ENCODE measurements at regions not wholly inside any gene's neighbourhood (a gene's known extent, or its start where the extent isn't known, plus 50 kb on each side); places are given as distances from the start of the nearest gene placed in this dataset.

DNA sequence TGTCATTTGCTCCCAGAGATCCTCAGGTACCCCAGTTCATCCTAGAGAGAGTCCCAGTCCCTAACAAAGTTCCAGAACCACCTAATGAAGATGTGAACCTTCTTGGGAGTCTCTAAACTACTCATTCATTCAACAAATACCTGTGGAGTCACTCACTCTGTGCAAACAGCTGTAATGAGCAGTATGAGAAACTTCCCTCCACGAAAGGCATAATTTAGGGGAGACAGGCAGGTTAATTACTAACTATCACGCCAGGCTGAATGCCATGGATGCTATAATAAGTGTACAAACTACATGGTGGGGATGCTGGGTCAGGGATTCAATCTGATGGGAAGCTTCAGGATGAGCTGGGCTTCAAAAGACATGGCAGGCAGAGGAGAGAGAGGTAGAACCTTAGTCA, 70.1 kb upstream of the AFDN start:
- Mint-ChIP-seq H3K4me3 (no peak overlapping the region), H3K9me3 (no peaks in the 10 kb centered on the region), H3K27me3 (ENCODE audit: low read depth) (peaks cover 72% of the 10 kb centered on the region), H3K27ac (ENCODE audit: unreplicated experiment) (no peak overlapping the region), H3K4me1 (peaks cover 25% of the 10 kb centered on the region), H3K36me3 (ENCODE audit: low read depth) (no peaks in the 10 kb centered on the region)
- TF ChIP-seq, protein P1, sequence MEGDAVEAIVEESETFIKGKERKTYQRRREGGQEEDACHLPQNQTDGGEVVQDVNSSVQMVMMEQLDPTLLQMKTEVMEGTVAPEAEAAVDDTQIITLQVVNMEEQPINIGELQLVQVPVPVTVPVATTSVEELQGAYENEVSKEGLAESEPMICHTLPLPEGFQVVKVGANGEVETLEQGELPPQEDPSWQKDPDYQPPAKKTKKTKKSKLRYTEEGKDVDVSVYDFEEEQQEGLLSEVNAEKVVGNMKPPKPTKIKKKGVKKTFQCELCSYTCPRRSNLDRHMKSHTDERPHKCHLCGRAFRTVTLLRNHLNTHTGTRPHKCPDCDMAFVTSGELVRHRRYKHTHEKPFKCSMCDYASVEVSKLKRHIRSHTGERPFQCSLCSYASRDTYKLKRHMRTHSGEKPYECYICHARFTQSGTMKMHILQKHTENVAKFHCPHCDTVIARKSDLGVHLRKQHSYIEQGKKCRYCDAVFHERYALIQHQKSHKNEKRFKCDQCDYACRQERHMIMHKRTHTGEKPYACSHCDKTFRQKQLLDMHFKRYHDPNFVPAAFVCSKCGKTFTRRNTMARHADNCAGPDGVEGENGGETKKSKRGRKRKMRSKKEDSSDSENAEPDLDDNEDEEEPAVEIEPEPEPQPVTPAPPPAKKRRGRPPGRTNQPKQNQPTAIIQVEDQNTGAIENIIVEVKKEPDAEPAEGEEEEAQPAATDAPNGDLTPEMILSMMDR (conservative IDR thresholded peaks at IDR 0.05): no peak
- DNase-seq (ENCODE audit: low read depth, low spot score): no peak

DNA sequence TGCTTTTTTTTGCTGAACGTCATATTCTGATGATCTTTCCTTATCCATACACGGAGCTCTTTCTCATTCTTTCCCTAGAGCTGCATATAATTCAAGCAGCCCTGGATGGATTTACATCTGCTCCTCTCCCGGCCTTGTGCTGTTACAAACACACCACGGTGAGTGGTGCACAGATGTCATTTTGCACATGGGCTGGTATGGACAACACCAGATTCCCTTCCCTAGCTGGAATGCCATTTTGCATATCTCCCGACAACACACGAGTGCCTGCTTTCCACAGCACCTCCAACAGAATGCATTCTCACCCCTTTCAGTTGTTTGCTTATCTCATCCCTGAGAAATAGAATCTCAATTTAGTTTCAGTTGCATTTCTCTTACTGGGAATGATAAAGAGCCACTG, 69.5 kb upstream of the AFDN start:
- no peaks in the 10 kb centered on the region for H3K9me3 Mint-ChIP-seq
- TF ChIP-seq, protein P1 (conservative IDR thresholded peaks at IDR 0.05): no peak
- H3K27ac Mint-ChIP-seq (ENCODE audit: unreplicated experiment): no peak overlapping the region
- H3K27me3 Mint-ChIP-seq (ENCODE audit: low read depth): peaks cover 68% of the 10 kb centered on the region
- no peak overlapping the region for H3K4me3 Mint-ChIP-seq
- no peaks in the 10 kb centered on the region for H3K36me3 Mint-ChIP-seq (ENCODE audit: low read depth)
- peaks cover 31% of the 10 kb centered on the region for H3K4me1 Mint-ChIP-seq
- no peak for DNase-seq (ENCODE audit: low read depth, low spot score)

DNA sequence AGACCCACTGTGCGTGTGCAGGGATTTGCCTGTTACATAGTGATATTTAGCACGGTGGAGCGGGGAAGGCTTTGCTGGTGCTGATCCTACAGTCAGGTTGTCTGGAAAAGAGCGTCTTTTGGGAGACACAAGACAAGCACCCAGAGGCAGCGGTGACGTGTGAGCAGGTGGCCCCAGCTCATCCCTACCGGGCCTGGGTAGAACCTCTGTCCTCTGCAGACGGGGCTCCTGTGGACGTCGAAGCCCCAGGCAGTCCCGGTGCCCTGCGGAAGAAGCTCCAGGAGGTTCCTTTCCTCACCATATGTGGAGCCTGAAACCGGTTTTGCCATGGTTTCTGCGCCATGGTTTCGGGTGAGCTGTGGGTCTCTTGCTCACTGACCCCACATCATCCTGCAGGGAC, 68.9 kb upstream of the AFDN start:
- TF ChIP-seq, protein P1 (conservative IDR thresholded peaks at IDR 0.05): no peak
- no peak overlapping the region for H3K27ac Mint-ChIP-seq (ENCODE audit: unreplicated experiment)
- no peaks in the 10 kb centered on the region for H3K9me3 Mint-ChIP-seq
- no peaks in the 10 kb centered on the region for H3K36me3 Mint-ChIP-seq (ENCODE audit: low read depth)
- H3K4me1 Mint-ChIP-seq: peaks cover 37% of the 10 kb centered on the region
- no peak overlapping the region for H3K4me3 Mint-ChIP-seq
- no peak for DNase-seq (ENCODE audit: low read depth, low spot score)
- peaks cover 70% of the 10 kb centered on the region for H3K27me3 Mint-ChIP-seq (ENCODE audit: low read depth)

GRCh38 chr6:167758309-167759023, 68.2 kb upstream of the AFDN start:
- TF ChIP-seq, protein P1 (conservative IDR thresholded peaks at IDR 0.05): no peak
- peaks cover 42% of the 10 kb centered on the region for H3K4me1 Mint-ChIP-seq
- H3K27ac Mint-ChIP-seq (ENCODE audit: unreplicated experiment): no peak overlapping the region
- no peak for DNase-seq (ENCODE audit: low read depth, low spot score)
- no peak overlapping the region for H3K4me3 Mint-ChIP-seq
- H3K36me3 Mint-ChIP-seq (ENCODE audit: low read depth): no peaks in the 10 kb centered on the region
- H3K9me3 Mint-ChIP-seq: no peaks in the 10 kb centered on the region
- H3K27me3 Mint-ChIP-seq (ENCODE audit: low read depth): peaks cover 73% of the 10 kb centered on the region

DNA sequence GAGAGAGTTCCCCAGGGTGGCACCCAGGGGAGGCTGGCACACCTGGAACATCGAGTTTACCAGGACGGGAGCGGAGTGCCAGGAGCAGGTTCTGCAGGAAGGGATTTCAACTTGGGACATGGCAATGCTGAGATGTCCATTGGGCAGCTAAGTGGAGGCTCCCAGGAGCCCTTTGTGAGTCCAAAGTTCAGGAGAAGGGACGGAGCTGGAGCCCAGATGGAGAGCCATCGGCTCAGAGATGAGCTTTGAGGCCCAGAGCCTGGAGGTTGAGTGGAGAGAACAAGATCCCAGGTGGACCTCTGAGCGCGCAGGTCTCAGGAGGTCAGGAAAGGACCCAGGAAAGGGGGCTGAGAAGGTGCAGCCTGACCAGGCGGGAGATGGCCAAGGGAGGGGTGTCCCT, 67.5 kb upstream of the AFDN start:
- Mint-ChIP-seq H3K27me3 (ENCODE audit: low read depth) (peaks cover 73% of the 10 kb centered on the region), H3K4me1 (peaks cover 43% of the 10 kb centered on the region), H3K4me3 (no peak overlapping the region), H3K9me3 (no peaks in the 10 kb centered on the region), H3K36me3 (ENCODE audit: low read depth) (no peaks in the 10 kb centered on the region), H3K27ac (ENCODE audit: unreplicated experiment) (no peak overlapping the region)
- TF ChIP-seq, protein P1 (conservative IDR thresholded peaks at IDR 0.05): no peak
- DNase-seq (ENCODE audit: low read depth, low spot score): no peak
